Inferior parietal cortex (tissue), 1 donor: ENCODE measurements at regions not wholly inside any gene's neighbourhood (a gene's known extent, or its start where the extent isn't known, plus 50 kb on each side); places are given as distances from the start of the nearest gene placed in this dataset.

Source experiments
- DNase-seq: peaks from one replicate; pipeline ENCODE4 v3.0.0-alpha.2; 2016; ENCODE audit errors: extremely low spot score

- no peak for DNase-seq
Observed at GRCh38 chr16:9687737-9688319, 494.4 kb downstream of the GRIN2A start.

- no peak for DNase-seq
Observed at GRCh38 chr16:9689597-9689996, 492.6 kb downstream of the GRIN2A start.

DNA sequence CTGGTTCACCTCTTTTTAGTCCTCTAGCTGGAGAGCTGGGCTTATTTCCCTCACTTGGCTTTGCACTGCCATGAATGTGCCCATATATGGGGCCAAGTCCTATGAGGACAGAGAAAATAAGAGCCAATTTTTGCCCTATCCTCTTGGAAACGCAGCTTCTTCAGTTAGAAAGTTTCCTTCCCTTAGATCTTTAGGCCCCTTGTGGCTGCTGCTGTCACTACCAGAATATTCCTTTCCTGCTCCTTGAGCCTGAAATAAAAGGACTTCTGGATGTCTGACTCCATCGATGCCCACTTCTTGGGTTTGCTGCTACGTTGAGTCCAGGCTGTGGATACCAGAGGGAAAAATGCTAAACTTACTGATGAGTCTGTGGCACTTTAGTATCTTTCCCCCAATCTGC lies 487.1 kb downstream of the GRIN2A start:
- no peak for DNase-seq
